DOHH2 (cell line): ENCODE measurements at regions not wholly inside any gene's neighbourhood (a gene's known extent, or its start where the extent isn't known, plus 50 kb on each side); places are given as distances from the start of the nearest gene placed in this dataset.

Experiments used
- EZH2phosphoT487 ChIP-seq: fragments of 200-600 bp; sonication (generic); IDR thresholded peaks from 2 replicates; pipeline ENCODE4 v1.6.1; 2017; ENCODE audit warnings: borderline replicate concordance, mild to moderate bottlenecking, antibody characterized with exemption, low read length, moderate library complexity, mixed read lengths
- TF ChIP-seq, protein P1 (sequence below): fragments of 200-600 bp; sonication (generic); IDR thresholded peaks from one replicate; pipeline ENCODE4 v1.5.1; 2014; ENCODE audit warnings: antibody characterized with exemption, mild to moderate bottlenecking, low read depth, low read length; ENCODE audit not compliant: poor library complexity, severe bottlenecking

DNA sequence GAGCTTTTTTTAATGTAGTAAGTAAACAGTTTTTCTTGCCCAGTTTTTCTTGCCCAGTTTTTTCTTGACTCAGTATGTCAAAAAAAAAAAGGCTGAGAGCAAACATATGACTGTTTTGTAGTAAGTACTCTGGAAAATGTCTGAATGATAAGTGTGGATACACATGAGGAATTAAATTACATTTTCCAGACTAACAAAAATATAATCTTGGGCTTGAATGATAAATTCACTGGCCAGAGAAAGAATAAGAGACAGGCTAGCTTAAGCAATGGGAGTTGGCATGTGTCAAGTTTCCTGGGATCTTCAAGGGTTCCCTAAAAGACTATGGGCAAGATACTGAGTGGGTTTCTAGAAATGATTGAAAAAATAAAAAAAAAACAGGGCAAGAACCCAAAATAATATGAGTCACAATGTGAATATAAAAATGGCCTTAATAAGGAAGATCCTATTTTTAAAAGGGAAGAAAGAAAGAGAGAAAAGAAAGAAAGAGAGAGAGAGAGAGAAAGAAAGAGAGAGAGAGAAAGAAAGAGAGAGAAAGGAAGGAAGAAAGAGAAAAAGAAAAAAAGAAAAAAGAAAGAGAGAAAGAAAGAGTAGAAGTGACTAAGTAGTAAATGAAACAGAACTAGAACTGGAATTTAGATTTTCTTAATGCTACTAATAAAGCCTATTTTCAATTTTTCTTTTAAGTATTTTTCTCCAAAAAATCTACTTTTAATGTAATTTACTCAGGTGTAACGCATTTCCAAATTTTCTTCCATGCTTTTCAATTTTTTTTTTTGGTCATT, 60.2 kb downstream of the TFPI2 start:
- TF ChIP-seq, protein P1, sequence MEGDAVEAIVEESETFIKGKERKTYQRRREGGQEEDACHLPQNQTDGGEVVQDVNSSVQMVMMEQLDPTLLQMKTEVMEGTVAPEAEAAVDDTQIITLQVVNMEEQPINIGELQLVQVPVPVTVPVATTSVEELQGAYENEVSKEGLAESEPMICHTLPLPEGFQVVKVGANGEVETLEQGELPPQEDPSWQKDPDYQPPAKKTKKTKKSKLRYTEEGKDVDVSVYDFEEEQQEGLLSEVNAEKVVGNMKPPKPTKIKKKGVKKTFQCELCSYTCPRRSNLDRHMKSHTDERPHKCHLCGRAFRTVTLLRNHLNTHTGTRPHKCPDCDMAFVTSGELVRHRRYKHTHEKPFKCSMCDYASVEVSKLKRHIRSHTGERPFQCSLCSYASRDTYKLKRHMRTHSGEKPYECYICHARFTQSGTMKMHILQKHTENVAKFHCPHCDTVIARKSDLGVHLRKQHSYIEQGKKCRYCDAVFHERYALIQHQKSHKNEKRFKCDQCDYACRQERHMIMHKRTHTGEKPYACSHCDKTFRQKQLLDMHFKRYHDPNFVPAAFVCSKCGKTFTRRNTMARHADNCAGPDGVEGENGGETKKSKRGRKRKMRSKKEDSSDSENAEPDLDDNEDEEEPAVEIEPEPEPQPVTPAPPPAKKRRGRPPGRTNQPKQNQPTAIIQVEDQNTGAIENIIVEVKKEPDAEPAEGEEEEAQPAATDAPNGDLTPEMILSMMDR, result no peak
- no peak for TF ChIP-seq EZH2phosphoT487
